IMR-90 (cell line): ENCODE measurements at regions not wholly inside any gene's neighbourhood (a gene's known extent, or its start where the extent isn't known, plus 50 kb on each side); places are given as distances from the start of the nearest gene placed in this dataset.

ENCODE experiments used
- ATAC-seq: fragments of 200-7000 bp; cut with Tn5 transposase; 2 replicates; pipeline ENCODE4 v1.9.1; 2020; ENCODE audit warnings: low read depth, mild to moderate bottlenecking, moderate library complexity
- BruUV-seq: library from RNA; stranded (reverse); fragments of 400-500 nt; replicated peaks from 2 replicates; lab custom pipeline; 2021; lab: Mats Ljungman, UMichigan
- CTCF ChIA-PET: fragments of 300-600 bp; formaldehyde crosslinking; extraction: SDS; loops from one replicate; lab custom pipeline; 2021; ENCODE audit warnings: antibody characterized with exemption; lab: Yijun Ruan, JAX
- POLR2A ChIA-PET: fragments of 300-600 bp; sonication (Branson Sonifier 250); formaldehyde crosslinking; loops from one replicate; lab custom pipeline; 2022; ENCODE audit warnings: antibody characterized with exemption; ENCODE audit not compliant: unreplicated experiment; lab: Charles Lee
- DNase-seq: peaks from one replicate; pipeline ENCODE4 v3.0.0; 2013
- H2AFZ ChIP-seq: replicated peaks from 2 replicates; pipeline ENCODE3; 2013; ENCODE audit warnings: low read length, mild to moderate bottlenecking; ENCODE audit not compliant: poor library complexity
- H2AK5ac ChIP-seq: 2 replicates; pipeline ENCODE4 v1.6.1; 2013; ENCODE audit warnings: low read depth, low read length, inconsistent platforms
- H2AK9ac ChIP-seq: replicated peaks from 2 replicates; pipeline ENCODE3; 2013; ENCODE audit warnings: mild to moderate bottlenecking, low read depth, low read length, moderate library complexity; ENCODE audit not compliant: poor library complexity
- H2BK120ac ChIP-seq: 2 replicates; pipeline ENCODE4 v1.6.1; 2013; ENCODE audit warnings: low read depth, low read length, inconsistent platforms
- H2BK15ac ChIP-seq: 3 replicates; pipeline ENCODE4 v1.6.1; 2013; ENCODE audit warnings: low read depth, low read length, inconsistent platforms
- H2BK20ac ChIP-seq: 2 replicates; pipeline ENCODE4 v1.6.1; 2013; ENCODE audit warnings: low read depth, mild to moderate bottlenecking, inconsistent platforms, low read length, moderate library complexity
- H2BK5ac ChIP-seq: 2 replicates; pipeline ENCODE4 v1.6.1; 2013; ENCODE audit warnings: mild to moderate bottlenecking, low read depth, low read length, inconsistent platforms; ENCODE audit not compliant: poor library complexity, severe bottlenecking
- H3K14ac ChIP-seq: replicated peaks from 2 replicates; pipeline ENCODE4 v1.6.1; 2013; ENCODE audit warnings: low read depth, low read length, inconsistent platforms
- H3K18ac ChIP-seq: 2 replicates; pipeline ENCODE4 v1.6.1; 2013; ENCODE audit warnings: low read depth, low read length, control low read depth
- H3K23ac ChIP-seq: 2 replicates; pipeline ENCODE4 v1.6.1; 2013; ENCODE audit warnings: low read depth, low read length, inconsistent platforms
- H3K27ac ChIP-seq: 2 replicates; pipeline ENCODE4 v1.5.1; 2013; ENCODE audit warnings: mild to moderate bottlenecking, control low read depth, low read length; ENCODE audit not compliant: insufficient read depth
- H3K27me3 ChIP-seq: 2 replicates; pipeline ENCODE4 v1.6.1; 2013; ENCODE audit warnings: low read length; ENCODE audit not compliant: control insufficient read depth, insufficient read depth
- H3K36me3 ChIP-seq: 2 replicates; pipeline ENCODE4 v1.6.1; 2013; ENCODE audit warnings: low read length, mixed read lengths; ENCODE audit not compliant: control insufficient read depth, insufficient read depth
- H3K4ac ChIP-seq: 2 replicates; pipeline ENCODE4 v1.6.1; 2013; ENCODE audit warnings: low read depth, low read length, inconsistent platforms
- H3K4me1 ChIP-seq: 2 replicates; pipeline ENCODE4 v1.6.1; 2013; ENCODE audit warnings: low read length, mixed read lengths; ENCODE audit not compliant: control insufficient read depth, insufficient read depth
- H3K4me2 ChIP-seq: 2 replicates; pipeline ENCODE4 v1.6.1; 2013; ENCODE audit warnings: low read depth, mild to moderate bottlenecking, control low read depth, low read length, moderate library complexity
- H3K4me3 ChIP-seq: 2 replicates; pipeline ENCODE4 v1.5.1; 2013; ENCODE audit warnings: low read depth, mild to moderate bottlenecking, control low read depth, low read length, moderate library complexity; ENCODE audit not compliant: insufficient read depth
- H3K56ac ChIP-seq: 2 replicates; pipeline ENCODE4 v1.6.1; 2013; ENCODE audit warnings: low read length, inconsistent platforms; ENCODE audit not compliant: insufficient read depth; ENCODE audit errors: extremely low read depth
- H3K79me1 ChIP-seq, 2 experiments: 2 replicates each; pipeline ENCODE4 v1.6.1; 2013; ENCODE audit warnings: low read length in 2 of 2, inconsistent platforms in 1 of 2, low read depth in 1 of 2
- H3K9ac ChIP-seq: 2 replicates; pipeline ENCODE4 v1.6.1; 2013; ENCODE audit warnings: low read depth, low read length, control low read depth
- H3K9me1 ChIP-seq: 2 replicates; pipeline ENCODE4 v1.6.1; 2013; ENCODE audit warnings: low read length, inconsistent platforms; ENCODE audit not compliant: insufficient read depth
- H3K9me3 ChIP-seq: 2 replicates; pipeline ENCODE4 v1.6.1; 2013; ENCODE audit warnings: low read length; ENCODE audit not compliant: control insufficient read depth, insufficient read depth
- H4K20me1 ChIP-seq: 2 replicates; pipeline ENCODE4 v1.6.1; 2013; ENCODE audit warnings: low read length, inconsistent platforms; ENCODE audit not compliant: insufficient read depth
- H4K5ac ChIP-seq: 2 replicates; pipeline ENCODE4 v1.6.1; 2013; ENCODE audit warnings: mild to moderate bottlenecking, low read depth, low read length, control low read depth
- H4K8ac ChIP-seq, 2 experiments: 2 replicates each; pipeline ENCODE4 v1.6.1; 2013; ENCODE audit warnings: low read depth in 2 of 2, low read length in 2 of 2, control low read depth in 1 of 2, inconsistent platforms in 1 of 2
- H4K91ac ChIP-seq: 2 replicates; pipeline ENCODE4 v1.6.1; 2013; ENCODE audit warnings: low read depth, low read length, inconsistent platforms; ENCODE audit not compliant: insufficient read depth
- BHLHE40 ChIP-seq: fragments of 150-350 bp; IDR thresholded peaks from 2 replicates; pipeline ENCODE4 v1.6.1; 2016; ENCODE audit warnings: mild to moderate bottlenecking, low read depth, low read length
- CEBPB ChIP-seq: IDR thresholded peaks from 2 replicates; pipeline ENCODE4 v1.6.1; 2012; ENCODE audit warnings: low read depth, low read length, improper control_type of control experiment
- CHD1 ChIP-seq: IDR thresholded peaks from 2 replicates; pipeline ENCODE4 v1.6.1; 2012; ENCODE audit warnings: low read depth, low read length, improper control_type of control experiment
- FOS ChIP-seq: fragments of 150-350 bp; IDR thresholded peaks from 2 replicates; pipeline ENCODE4 v1.6.1; 2016; ENCODE audit warnings: low read depth, low read length
- MAFK ChIP-seq: IDR thresholded peaks from 2 replicates; pipeline ENCODE4 v1.6.1; 2012; ENCODE audit warnings: low read depth, low read length, improper control_type of control experiment
- MAZ ChIP-seq: IDR thresholded peaks from 2 replicates; pipeline ENCODE4 v1.6.1; 2012; ENCODE audit warnings: low read depth, mild to moderate bottlenecking, low read length, improper control_type of control experiment, moderate library complexity, borderline replicate concordance
- MXI1 ChIP-seq: IDR thresholded peaks from 2 replicates; pipeline ENCODE4 v1.6.1; 2012; ENCODE audit warnings: low read depth, mild to moderate bottlenecking, low read length, moderate library complexity, borderline replicate concordance
- NFE2L2 ChIP-seq: fragments of 150-350 bp; IDR thresholded peaks from 2 replicates; pipeline ENCODE4 v1.6.1; 2016; ENCODE audit warnings: low read depth, mild to moderate bottlenecking, low read length
- POLR2A ChIP-seq: IDR thresholded peaks from 2 replicates; pipeline ENCODE4 v1.6.1; 2012; ENCODE audit warnings: mild to moderate bottlenecking, low read depth, low read length
- RAD21 ChIP-seq: IDR thresholded peaks from 2 replicates; pipeline ENCODE4 v1.6.1; 2012; ENCODE audit warnings: low read length, improper control_type of control experiment
- RCOR1 ChIP-seq: IDR thresholded peaks from 2 replicates; pipeline ENCODE4 v1.6.1; 2012; ENCODE audit warnings: mild to moderate bottlenecking, low read length, improper control_type of control experiment; ENCODE audit not compliant: insufficient replicate concordance
- RFX5 ChIP-seq: IDR thresholded peaks from 2 replicates; pipeline ENCODE4 v1.8.0; 2012; ENCODE audit warnings: low read depth, mild to moderate bottlenecking, low read length, moderate library complexity
- SMC3 ChIP-seq: fragments of 150-350 bp; IDR thresholded peaks from 2 replicates; pipeline ENCODE4 v1.6.1; 2016; ENCODE audit warnings: low read depth, mild to moderate bottlenecking, antibody characterized with exemption, low read length, moderate library complexity
- USF2 ChIP-seq: fragments of 150-350 bp; IDR thresholded peaks from 2 replicates; pipeline ENCODE4 v1.6.1; 2017; ENCODE audit warnings: mild to moderate bottlenecking, antibody characterized with exemption, low read length, low read depth
- WGBS, 2 experiments: methylation state at CpG; one replicate each; pipeline versions ENCODE4 v1.1.5 to v1.1.7; 2013; ENCODE audit warnings: missing lambda C conversion rate in 2 of 2; ENCODE audit not compliant: insufficient read length in 1 of 2; ENCODE audit errors: extremely low coverage in 2 of 2; 5-methylcytosine and 5-hydroxymethylcytosine counted together
- dilution Hi-C: fragments of 300-500 bp; cut with HindIII; formaldehyde crosslinking; loops from one replicate; pipeline ENCODE4 v1.14.3; 2018; ENCODE audit warnings: low sequenced_read_pairs; ENCODE audit not compliant: unreplicated experiment
- in situ Hi-C: fragments of 300-500 bp; cut with MboI; formaldehyde crosslinking; loops from 3 replicates; pipeline ENCODE4 v1.14.3; 2019; ENCODE audit warnings: low sequenced_read_pairs, inconsistent platforms, mixed read lengths
- intact Hi-C: fragments of 100-400 bp; cut with micrococcal nuclease; formaldehyde crosslinking; loops from 2 replicates; pipeline ENCODE4 v1.10.0; 2022
- TF ChIP-seq, protein P1 (sequence below): fragments of 150-350 bp; IDR thresholded peaks from 2 replicates; pipeline ENCODE4 v1.6.1; 2016; ENCODE audit warnings: low read depth, mild to moderate bottlenecking, low read length, moderate library complexity, borderline replicate concordance
- TF ChIP-seq, protein P2 (sequence below): conservative IDR thresholded peaks from 2 replicates; pipeline ENCODE4 v1.5.1; 2012; ENCODE audit warnings: mild to moderate bottlenecking, low read depth, low read length, improper control_type of control experiment

- Histone ChIP-seq H3K9me3 (peaks cover 56% of the 10 kb centered on the region), H3K4ac (no peak overlapping the region), H3K9me1 (no peaks in the 10 kb centered on the region), H3K4me3 (no peak overlapping the region), H3K79me1 (no peaks in the 10 kb centered on the region), H2BK120ac (no peak overlapping the region), H4K8ac (no peak overlapping the region), H3K4me1 (no peaks in the 10 kb centered on the region), H3K27ac (no peak overlapping the region), H2BK15ac (no peak overlapping the region), H3K4me2 (no peak overlapping the region), H4K20me1 (no peaks in the 10 kb centered on the region), H3K18ac (no peak overlapping the region), H3K27me3 (no peaks in the 10 kb centered on the region), H3K14ac (no peak overlapping the region), H3K56ac (no peak overlapping the region), H2AFZ (no peak overlapping the region), H3K23ac (no peak overlapping the region), H3K9ac (no peak overlapping the region), H3K36me3 (no peaks in the 10 kb centered on the region), H2BK20ac (no peak overlapping the region), H2BK5ac (no peak overlapping the region), H4K5ac (no peak overlapping the region), H2AK9ac (no peak overlapping the region), H4K91ac (no peak overlapping the region), H2AK5ac (no peak overlapping the region)
- no TSS peak for BruUV-seq
- ChIA-PET CTCF (no interaction called here), POLR2A (no interaction called here)
- WGBS, 2 experiments: 61% methylated on average over 6 of the region's 10 CpGs; no CpG with 5 or more reads in 1 of the 2 experiments
- no peak for ATAC-seq
- dilution Hi-C loops: no loop called here
- DNase-seq: no peak
- in situ Hi-C loops: no loop called here
- no peak for TF ChIP-seq BHLHE40
- no peak for TF ChIP-seq USF2
- no peak for TF ChIP-seq POLR2A
- no peak for TF ChIP-seq RFX5
- TF ChIP-seq CHD1: no peak
- TF ChIP-seq, protein P1, sequence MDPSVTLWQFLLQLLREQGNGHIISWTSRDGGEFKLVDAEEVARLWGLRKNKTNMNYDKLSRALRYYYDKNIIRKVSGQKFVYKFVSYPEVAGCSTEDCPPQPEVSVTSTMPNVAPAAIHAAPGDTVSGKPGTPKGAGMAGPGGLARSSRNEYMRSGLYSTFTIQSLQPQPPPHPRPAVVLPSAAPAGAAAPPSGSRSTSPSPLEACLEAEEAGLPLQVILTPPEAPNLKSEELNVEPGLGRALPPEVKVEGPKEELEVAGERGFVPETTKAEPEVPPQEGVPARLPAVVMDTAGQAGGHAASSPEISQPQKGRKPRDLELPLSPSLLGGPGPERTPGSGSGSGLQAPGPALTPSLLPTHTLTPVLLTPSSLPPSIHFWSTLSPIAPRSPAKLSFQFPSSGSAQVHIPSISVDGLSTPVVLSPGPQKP: no peak
- TF ChIP-seq FOS: no peak
- no peak for TF ChIP-seq NFE2L2
- no peak for TF ChIP-seq MAZ
- no peak for TF ChIP-seq SMC3
- no peak for TF ChIP-seq MAFK
- no peak for TF ChIP-seq RCOR1
- TF ChIP-seq MXI1: no peak
- TF ChIP-seq RAD21: no peak
- no peak for TF ChIP-seq CEBPB
- TF ChIP-seq, protein P2, sequence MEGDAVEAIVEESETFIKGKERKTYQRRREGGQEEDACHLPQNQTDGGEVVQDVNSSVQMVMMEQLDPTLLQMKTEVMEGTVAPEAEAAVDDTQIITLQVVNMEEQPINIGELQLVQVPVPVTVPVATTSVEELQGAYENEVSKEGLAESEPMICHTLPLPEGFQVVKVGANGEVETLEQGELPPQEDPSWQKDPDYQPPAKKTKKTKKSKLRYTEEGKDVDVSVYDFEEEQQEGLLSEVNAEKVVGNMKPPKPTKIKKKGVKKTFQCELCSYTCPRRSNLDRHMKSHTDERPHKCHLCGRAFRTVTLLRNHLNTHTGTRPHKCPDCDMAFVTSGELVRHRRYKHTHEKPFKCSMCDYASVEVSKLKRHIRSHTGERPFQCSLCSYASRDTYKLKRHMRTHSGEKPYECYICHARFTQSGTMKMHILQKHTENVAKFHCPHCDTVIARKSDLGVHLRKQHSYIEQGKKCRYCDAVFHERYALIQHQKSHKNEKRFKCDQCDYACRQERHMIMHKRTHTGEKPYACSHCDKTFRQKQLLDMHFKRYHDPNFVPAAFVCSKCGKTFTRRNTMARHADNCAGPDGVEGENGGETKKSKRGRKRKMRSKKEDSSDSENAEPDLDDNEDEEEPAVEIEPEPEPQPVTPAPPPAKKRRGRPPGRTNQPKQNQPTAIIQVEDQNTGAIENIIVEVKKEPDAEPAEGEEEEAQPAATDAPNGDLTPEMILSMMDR: no peak
- intact Hi-C loops: no loop called here
Observed at GRCh38 chr2:15845737-15846405, 94.5 kb upstream of the MYCN start.
